Immature natural killer cell (primary cell): ENCODE measurements at regions not wholly inside any gene's neighbourhood (a gene's known extent, or its start where the extent isn't known, plus 50 kb on each side); places are given as distances from the start of the nearest gene placed in this dataset.
A peak's percentile ranks its signal among the peaks of the same experiment; 100 is the strongest.

Source experiments
- DNase-seq, 3 donors: peaks; one replicate each; pipeline ENCODE4 v3.0.0; 2022; ENCODE audit warnings: mixed read lengths in 1 of 3
- H3K27ac Mint-ChIP-seq, 6 donors: one replicate each; pipeline ENCODE4 v1.8.0; 2020; ENCODE audit warnings: mixed read lengths in 6 of 6, mild to moderate bottlenecking in 5 of 6, inconsistent platforms in 4 of 6, moderate library complexity in 3 of 6
- H3K27me3 Mint-ChIP-seq, 3 donors: one replicate each; pipeline ENCODE4 v1.8.0; 2020 to 2021; ENCODE audit warnings: low read depth in 3 of 3, mild to moderate bottlenecking in 3 of 3, mixed read lengths in 3 of 3, moderate library complexity in 3 of 3, inconsistent platforms in 1 of 3
- H3K36me3 Mint-ChIP-seq, 3 donors: one replicate each; pipeline ENCODE4 v1.8.0; 2020; ENCODE audit warnings: mixed read lengths in 3 of 3, inconsistent platforms in 2 of 3, mild to moderate bottlenecking in 2 of 3
- H3K4me1 Mint-ChIP-seq, 2 donors: one replicate each; pipeline ENCODE4 v1.8.0; 2020; ENCODE audit warnings: inconsistent platforms in 2 of 2, mild to moderate bottlenecking in 2 of 2, mixed read lengths in 2 of 2, moderate library complexity in 1 of 2
- H3K4me3 Mint-ChIP-seq, 5 donors: one replicate each; pipeline ENCODE4 v1.8.0; 2020; ENCODE audit warnings: mild to moderate bottlenecking in 5 of 5, mixed read lengths in 5 of 5, inconsistent platforms in 3 of 5, moderate library complexity in 3 of 5
- H3K9me3 Mint-ChIP-seq, 6 donors: one replicate each; pipeline ENCODE4 v1.8.0; 2020; ENCODE audit warnings: mild to moderate bottlenecking in 6 of 6, mixed read lengths in 6 of 6, inconsistent platforms in 4 of 6, moderate library complexity in 3 of 6

GRCh38 chr1:59165353-59165752 lies 131.5 kb upstream of the FGGY start:
- Mint-ChIP-seq H3K27ac (no peak overlapping the region), H3K4me3 (no peak overlapping the region), H3K27me3 (peaks cover 2 to 13% (median 13%) of the 10 kb centered on the region in 3 donors), H3K9me3 (peaks cover 0 to 8% (median 0%) of the 10 kb centered on the region in 6 donors), H3K36me3 (peaks cover 0 to 4% (median 0%) of the 10 kb centered on the region in 3 donors), H3K4me1 (no peaks in the 10 kb centered on the region)
- DNase-seq, result no peak

GRCh38 chr1:59169703-59170102 lies 127.2 kb upstream of the FGGY start:
- no peak overlapping the region for H3K27ac Mint-ChIP-seq
- H3K4me3 Mint-ChIP-seq, result no peak overlapping the region
- no peaks in the 10 kb centered on the region for H3K36me3 Mint-ChIP-seq
- H3K27me3 Mint-ChIP-seq, result peaks cover 0 to 13% (median 8%) of the 10 kb centered on the region in 3 donors
- no peaks in the 10 kb centered on the region for H3K4me1 Mint-ChIP-seq
- DNase-seq, result no peak
- peaks cover 0 to 8% (median 0%) of the 10 kb centered on the region in 6 donors for H3K9me3 Mint-ChIP-seq

- no peaks in the 10 kb centered on the region for H3K4me1 Mint-ChIP-seq
- no peaks in the 10 kb centered on the region for H3K36me3 Mint-ChIP-seq
- no peak overlapping the region for H3K4me3 Mint-ChIP-seq
- no peak overlapping the region for H3K27ac Mint-ChIP-seq
- peaks cover 0 to 11% (median 6%) of the 10 kb centered on the region in 3 donors for H3K27me3 Mint-ChIP-seq
- no peak for DNase-seq
- H3K9me3 Mint-ChIP-seq, result peaks cover 0 to 8% (median 0%) of the 10 kb centered on the region in 6 donors
These were observed 126.2 kb upstream of the FGGY start for GRCh38 chr1:59170659-59171058.

- DNase-seq, result no peak
- peaks cover 0 to 6% (median 6%) of the 10 kb centered on the region in 3 donors for H3K27me3 Mint-ChIP-seq
- peaks cover 0 to 2% (median 0%) of the 10 kb centered on the region in 6 donors for H3K9me3 Mint-ChIP-seq
- no peak overlapping the region for H3K4me3 Mint-ChIP-seq
- H3K4me1 Mint-ChIP-seq, result no peaks in the 10 kb centered on the region
- no peak overlapping the region for H3K27ac Mint-ChIP-seq
- no peaks in the 10 kb centered on the region for H3K36me3 Mint-ChIP-seq
These were observed 125.1 kb upstream of the FGGY start for GRCh38 chr1:59171788-59172187.

GRCh38 chr1:59172693-59173092 lies 124.2 kb upstream of the FGGY start:
- Mint-ChIP-seq H3K4me1 (no peaks in the 10 kb centered on the region), H3K27ac (no peak overlapping the region), H3K4me3 (no peak overlapping the region), H3K36me3 (no peaks in the 10 kb centered on the region), H3K9me3 (no peaks in the 10 kb centered on the region), H3K27me3 (peaks cover 0 to 4% (median 2%) of the 10 kb centered on the region in 3 donors)
- DNase-seq, result no peak

GRCh38 chr1:59173721-59174120 lies 123.2 kb upstream of the FGGY start:
- no peaks in the 10 kb centered on the region for H3K36me3 Mint-ChIP-seq
- H3K27ac Mint-ChIP-seq, result no peak overlapping the region

GRCh38 chr1:59176471-59176870 lies 120.4 kb upstream of the FGGY start:
- H3K4me1 Mint-ChIP-seq, result no peaks in the 10 kb centered on the region
- H3K4me3 Mint-ChIP-seq, result no peak overlapping the region
- peaks cover 0 to 2% (median 0%) of the 10 kb centered on the region in 3 donors for H3K27me3 Mint-ChIP-seq
- DNase-seq, result no peak
- no peaks in the 10 kb centered on the region for H3K9me3 Mint-ChIP-seq
- H3K27ac Mint-ChIP-seq, result no peak overlapping the region
- no peaks in the 10 kb centered on the region for H3K36me3 Mint-ChIP-seq

More at GRCh38 chr1:59173721-59174120, 123.2 kb upstream of the FGGY start:
- Mint-ChIP-seq H3K4me3 (no peak overlapping the region), H3K27me3 (peaks cover 0 to 4% (median 2%) of the 10 kb centered on the region in 3 donors), H3K9me3 (no peaks in the 10 kb centered on the region), H3K4me1 (no peaks in the 10 kb centered on the region)
- DNase-seq, result no peak

GRCh38 chr1:59177756-59178155 lies 119.1 kb upstream of the FGGY start:
- H3K27ac Mint-ChIP-seq, result no peak overlapping the region
- no peaks in the 10 kb centered on the region for H3K9me3 Mint-ChIP-seq
- no peak for DNase-seq
- no peaks in the 10 kb centered on the region for H3K36me3 Mint-ChIP-seq
- H3K4me1 Mint-ChIP-seq, result no peaks in the 10 kb centered on the region
- peaks cover 0 to 2% (median 0%) of the 10 kb centered on the region in 3 donors for H3K27me3 Mint-ChIP-seq
- no peak overlapping the region for H3K4me3 Mint-ChIP-seq

- H3K27ac Mint-ChIP-seq, result no peak overlapping the region
- H3K4me3 Mint-ChIP-seq, result no peak overlapping the region
- DNase-seq, result no peak
- peaks cover 0 to 2% (median 0%) of the 10 kb centered on the region in 3 donors for H3K27me3 Mint-ChIP-seq
- H3K4me1 Mint-ChIP-seq, result no peaks in the 10 kb centered on the region
- H3K36me3 Mint-ChIP-seq, result no peaks in the 10 kb centered on the region
- no peaks in the 10 kb centered on the region for H3K9me3 Mint-ChIP-seq
These were observed 118.3 kb upstream of the FGGY start for GRCh38 chr1:59178339-59179187.

GRCh38 chr1:59179673-59180072 lies 117.2 kb upstream of the FGGY start:
- H3K27me3 Mint-ChIP-seq, result peaks cover 0 to 2% (median 0%) of the 10 kb centered on the region in 3 donors
- no peaks in the 10 kb centered on the region for H3K9me3 Mint-ChIP-seq
- no peak for DNase-seq
- no peak overlapping the region for H3K27ac Mint-ChIP-seq
- no peaks in the 10 kb centered on the region for H3K36me3 Mint-ChIP-seq
- H3K4me1 Mint-ChIP-seq, result no peaks in the 10 kb centered on the region
- H3K4me3 Mint-ChIP-seq, result no peak overlapping the region

GRCh38 chr1:59180735-59181134 lies 116.2 kb upstream of the FGGY start:
- H3K27ac Mint-ChIP-seq, result no peak overlapping the region
- no peak for DNase-seq
- H3K9me3 Mint-ChIP-seq, result no peaks in the 10 kb centered on the region
- H3K36me3 Mint-ChIP-seq, result no peaks in the 10 kb centered on the region
- no peaks in the 10 kb centered on the region for H3K4me1 Mint-ChIP-seq
- peaks cover 0 to 2% (median 1%) of the 10 kb centered on the region in 3 donors for H3K27me3 Mint-ChIP-seq
- no peak overlapping the region for H3K4me3 Mint-ChIP-seq

GRCh38 chr1:59183749-59184317 lies 113.1 kb upstream of the FGGY start:
- no peaks in the 10 kb centered on the region for H3K9me3 Mint-ChIP-seq
- no peaks in the 10 kb centered on the region for H3K4me1 Mint-ChIP-seq
- H3K4me3 Mint-ChIP-seq, result no peak overlapping the region
- no peak overlapping the region for H3K27ac Mint-ChIP-seq
- H3K36me3 Mint-ChIP-seq, result no peaks in the 10 kb centered on the region
- no peak for DNase-seq
- H3K27me3 Mint-ChIP-seq, result peaks cover 0 to 2% (median 0%) of the 10 kb centered on the region in 3 donors

- Mint-ChIP-seq H3K27ac (no peak overlapping the region), H3K4me3 (no peak overlapping the region), H3K27me3 (peaks cover 0 to 2% (median under 1%) of the 10 kb centered on the region in 3 donors)
These were observed 112.5 kb upstream of the FGGY start for GRCh38 chr1:59184365-59184905.

GRCh38 chr1:59185163-59185860 lies 111.6 kb upstream of the FGGY start:
- H3K36me3 Mint-ChIP-seq, result no peaks in the 10 kb centered on the region
- peak overlapping the region in 1 of 6 donors; percentile 24 for H3K27ac Mint-ChIP-seq
- no peaks in the 10 kb centered on the region for H3K4me1 Mint-ChIP-seq
- no peaks in the 10 kb centered on the region for H3K9me3 Mint-ChIP-seq
- no peak for DNase-seq
- H3K27me3 Mint-ChIP-seq, result peaks cover 0 to 2% (median 1%) of the 10 kb centered on the region in 3 donors
- H3K4me3 Mint-ChIP-seq, result no peak overlapping the region

More at GRCh38 chr1:59184365-59184905, 112.5 kb upstream of the FGGY start:
- Mint-ChIP-seq H3K9me3 (no peaks in the 10 kb centered on the region), H3K4me1 (no peaks in the 10 kb centered on the region), H3K36me3 (no peaks in the 10 kb centered on the region)
- DNase-seq, result no peak
